B cell (primary cell): ENCODE measurements at regions not wholly inside any gene's neighbourhood (a gene's known extent, or its start where the extent isn't known, plus 50 kb on each side); places are given as distances from the start of the nearest gene placed in this dataset.

ENCODE experiments used
- ATAC-seq: fragments of 200-7000 bp; cut with Tn5 transposase; one replicate; pipeline ENCODE4 v1.10.0; 2021; ENCODE audit warnings: low read depth, mild to moderate bottlenecking, moderate number of reproducible peaks, moderate library complexity
- CTCF ChIA-PET: fragments of 350-600 bp; sonication (Branson Sonifier 250); formaldehyde crosslinking; loops from one replicate; lab custom pipeline; 2021; ENCODE audit warnings: antibody characterized with exemption, inconsistent platforms; lab: Charles Lee
- POLR2A ChIA-PET: fragments of 350-600 bp; sonication (Branson Sonifier 250); formaldehyde crosslinking; loops from one replicate; lab custom pipeline; 2021; ENCODE audit warnings: antibody characterized with exemption; lab: Charles Lee
- DNase-seq: peaks from one replicate; pipeline ENCODE4 v3.0.0; 2013
- H2AFZ ChIP-seq: 2 replicates; pipeline ENCODE4 v1.6.1; 2012; ENCODE audit warnings: mild to moderate bottlenecking, low read depth, low read length; ENCODE audit not compliant: insufficient read depth, poor library complexity, severe bottlenecking
- H3K27ac ChIP-seq, 2 donors: 1 replicate in 1 of 2; 2 replicates in 1 of 2; pipeline ENCODE4 v1.5.1; 2012 to 2013; ENCODE audit warnings: low read length in 2 of 2, mild to moderate bottlenecking in 2 of 2, moderate library complexity in 1 of 2
- H3K27me3 ChIP-seq, 4 experiments: fragments of 200-600 bp in 1 of 4; sonication (generic) in 1 of 4; replicated peaks in 1 of 4; 1 replicate in 2 of 4; 2 replicates in 2 of 4; pipeline versions ENCODE4 v1.6.1 to v1.7.0; 2013 to 2016; ENCODE audit warnings: low read length in 3 of 4, mild to moderate bottlenecking in 2 of 4, mixed read lengths in 1 of 4, moderate library complexity in 1 of 4; ENCODE audit not compliant: insufficient read depth in 4 of 4, control insufficient read depth in 3 of 4; ENCODE audit errors: control extremely low read depth in 1 of 4
- H3K36me3 ChIP-seq, 2 experiments: replicated peaks in 1 of 2; 1 replicate in 1 of 2; 2 replicates in 1 of 2; pipeline versions ENCODE4 v1.6.1 to v1.7.1; 2013; ENCODE audit warnings: low read length in 1 of 2; ENCODE audit not compliant: insufficient read depth in 2 of 2, control insufficient read depth in 1 of 2; ENCODE audit errors: control extremely low read depth in 1 of 2, extremely low read depth in 1 of 2
- H3K4me1 ChIP-seq, 2 donors: fragments of 200-600 bp in 1 of 2; sonication (generic) in 1 of 2; 1 replicate in 1 of 2; 2 replicates in 1 of 2; pipeline versions ENCODE4 v1.5.1 to v1.6.1; 2013 to 2017; ENCODE audit warnings: low read length in 2 of 2; ENCODE audit not compliant: control insufficient read depth in 2 of 2, insufficient read depth in 2 of 2
- H3K4me2 ChIP-seq: replicated peaks from 2 replicates; pipeline ENCODE3; 2012; ENCODE audit warnings: mild to moderate bottlenecking, low read depth, low read length; ENCODE audit not compliant: poor library complexity, severe bottlenecking
- H3K4me3 ChIP-seq, 5 experiments: fragments of 200-600 bp in 1 of 5; sonication (generic) in 1 of 5; 1 replicate in 3 of 5; 2 replicates in 2 of 5; pipeline versions ENCODE4 v1.5.1 to v1.7.0; 2011 to 2016; ENCODE audit warnings: low read length in 4 of 5, mild to moderate bottlenecking in 4 of 5, low read depth in 2 of 5, control low read depth in 1 of 5, moderate library complexity in 1 of 5; ENCODE audit not compliant: insufficient read depth in 1 of 5; ENCODE audit errors: control extremely low read depth in 1 of 5, extremely low read depth in 1 of 5
- H3K79me2 ChIP-seq: fragments of 200-600 bp; sonication (generic); one replicate; pipeline ENCODE4 v1.6.0; 2016; ENCODE audit warnings: low read length; ENCODE audit not compliant: control insufficient read depth, insufficient read depth
- H3K9ac ChIP-seq: fragments of 200-600 bp; sonication (generic); 2 replicates; pipeline ENCODE4 v1.6.1; 2017; ENCODE audit warnings: mild to moderate bottlenecking, low read length, moderate library complexity
- H3K9me3 ChIP-seq, 3 donors: one replicate each; pipeline versions ENCODE4 v1.6.1 to v1.7.1; 2013; ENCODE audit warnings: low read length in 2 of 3; ENCODE audit not compliant: control insufficient read depth in 2 of 3, insufficient read depth in 1 of 3; ENCODE audit errors: control extremely low read depth in 1 of 3
- H4K20me1 ChIP-seq: 2 replicates; pipeline ENCODE4 v1.6.0; 2012; ENCODE audit warnings: mild to moderate bottlenecking, low read length; ENCODE audit not compliant: insufficient read depth, control insufficient read depth, poor library complexity, severe bottlenecking
- H3K27ac Mint-ChIP-seq: one replicate; pipeline ENCODE4 v1.8.0; 2021; ENCODE audit warnings: mixed read lengths
- H3K27me3 Mint-ChIP-seq: one replicate; pipeline ENCODE4 v1.8.0; 2021; ENCODE audit warnings: mixed read lengths
- H3K4me1 Mint-ChIP-seq: one replicate; pipeline ENCODE4 v1.8.0; 2021; ENCODE audit warnings: mixed read lengths
- H3K4me3 Mint-ChIP-seq: one replicate; pipeline ENCODE4 v1.8.0; 2021; ENCODE audit warnings: mixed read lengths
- H3K9me3 Mint-ChIP-seq: one replicate; pipeline ENCODE4 v1.8.0; 2022; ENCODE audit warnings: mixed read lengths; ENCODE audit not compliant: insufficient read depth
- CTCF ChIP-seq: fragments of 200-600 bp; IDR thresholded peaks from one replicate; pipeline ENCODE4 v1.8.0; 2022; ENCODE audit warnings: antibody characterized with exemption, mild to moderate bottlenecking
- EZH2 ChIP-seq: IDR thresholded peaks from 2 replicates; pipeline ENCODE4 v1.6.1; 2012; ENCODE audit warnings: borderline replicate concordance, low read depth, mild to moderate bottlenecking, moderate library complexity, low read length; ENCODE audit not compliant: insufficient read depth, poor library complexity, severe bottlenecking
- WGBS: methylation state at CpG from one replicate; pipeline ENCODE4 v1.1.5; 2013; ENCODE audit warnings: missing lambda C conversion rate; ENCODE audit not compliant: insufficient coverage; 5-methylcytosine and 5-hydroxymethylcytosine counted together
- intact Hi-C: fragments of 100-400 bp; cut with micrococcal nuclease; formaldehyde crosslinking; loops from one replicate; pipeline ENCODE4 v1.10.0; 2022

- POLR2A ChIA-PET: no interaction called here
- intact Hi-C loops: no loop called here
- Histone ChIP-seq H3K36me3 (no peaks in the 10 kb centered on the region), H3K79me2 (no peaks in the 10 kb centered on the region), H3K9ac (no peak overlapping the region), H3K27ac (no peak overlapping the region), H3K4me1 (no peaks in the 10 kb centered on the region), H3K27me3 (no peaks in the 10 kb centered on the region), H3K9me3 (no peaks in the 10 kb centered on the region), H4K20me1 (no peaks in the 10 kb centered on the region), H2AFZ (no peak overlapping the region), H3K4me2 (no peak overlapping the region), H3K4me3 (no peak overlapping the region)
- ATAC-seq: no peak
- DNase-seq: no peak
- no peak for TF ChIP-seq EZH2
- TF ChIP-seq CTCF: no peak
- CTCF ChIA-PET: no interaction called here
- no peak overlapping the region for H3K4me3 Mint-ChIP-seq
- no peak overlapping the region for H3K27ac Mint-ChIP-seq
- 100% methylated on average over 1 of the region's 5 CpGs for WGBS
- H3K27me3 Mint-ChIP-seq: no peaks in the 10 kb centered on the region
- no peaks in the 10 kb centered on the region for H3K9me3 Mint-ChIP-seq
- no peaks in the 10 kb centered on the region for H3K4me1 Mint-ChIP-seq
Measured at GRCh38 chr14:54121466-54122027, 164.9 kb upstream of the BMP4 start.

- POLR2A ChIA-PET: no interaction called here
- intact Hi-C loops: no loop called here
- no peak overlapping the region for H3K9ac ChIP-seq
- no peaks in the 10 kb centered on the region for H3K27me3 ChIP-seq
- no peak overlapping the region for H3K4me3 ChIP-seq
- ATAC-seq (no peak), DNase-seq (no peak)
- WGBS: 93% methylated on average over 2 of the region's 2 CpGs
- CTCF ChIA-PET: no interaction called here
- H3K9me3 ChIP-seq: no peaks in the 10 kb centered on the region
- no peak overlapping the region for H3K4me2 ChIP-seq
- Mint-ChIP-seq H3K4me3 (no peak overlapping the region), H3K27ac (no peak overlapping the region), H3K9me3 (no peaks in the 10 kb centered on the region), H3K4me1 (no peaks in the 10 kb centered on the region), H3K27me3 (no peaks in the 10 kb centered on the region)
- H3K79me2 ChIP-seq: no peaks in the 10 kb centered on the region
- no peak overlapping the region for H3K27ac ChIP-seq
- H4K20me1 ChIP-seq: no peaks in the 10 kb centered on the region
- TF ChIP-seq CTCF (no peak), EZH2 (no peak)
- no peaks in the 10 kb centered on the region for H3K36me3 ChIP-seq
- H2AFZ ChIP-seq: no peak overlapping the region
- H3K4me1 ChIP-seq: no peaks in the 10 kb centered on the region
Measured at GRCh38 chr14:54123841-54124240, 167.2 kb upstream of the BMP4 start.
